Suppressor macrophage (primary cell): ENCODE measurements at regions not wholly inside any gene's neighbourhood (a gene's known extent, or its start where the extent isn't known, plus 50 kb on each side); places are given as distances from the start of the nearest gene placed in this dataset.

ENCODE experiments used
- DNase-seq, 4 experiments: peaks; one replicate each; pipeline ENCODE4 v3.0.0-alpha.2; 2020 to 2022

GRCh38 chr11:119982517-119983239, 155.2 kb downstream of the TRIM29 start:
- DNase-seq: no peak

GRCh38 chr11:119980431-119980830, 157.5 kb downstream of the TRIM29 start:
- no peak for DNase-seq

- no peak for DNase-seq
Measured at GRCh38 chr11:119979701-119980100, 158.2 kb downstream of the TRIM29 start.

- DNase-seq: no peak
Measured at GRCh38 chr11:119978696-119979095, 159.2 kb downstream of the TRIM29 start.

GRCh38 chr11:119977881-119978280, 160.0 kb downstream of the TRIM29 start:
- no peak for DNase-seq

- no peak for DNase-seq
Measured at GRCh38 chr11:119977561-119977860, 160.4 kb downstream of the TRIM29 start.

- DNase-seq: no peak
Measured at GRCh38 chr11:119976805-119977560, 160.9 kb downstream of the TRIM29 start.

- no peak for DNase-seq
Measured at GRCh38 chr11:119975561-119976152, 162.3 kb downstream of the TRIM29 start.

GRCh38 chr11:119974467-119974866, 163.4 kb downstream of the TRIM29 start:
- DNase-seq: no peak

GRCh38 chr11:119974051-119974450, 163.9 kb downstream of the TRIM29 start:
- no peak for DNase-seq

- DNase-seq: no peak
Measured at GRCh38 chr11:119972281-119972680, 165.6 kb downstream of the TRIM29 start.

- DNase-seq: no peak
Measured at GRCh38 chr11:119970555-119971304, 167.2 kb downstream of the TRIM29 start.

- DNase-seq: no peak
Measured at GRCh38 chr11:119964136-119965025, 173.5 kb downstream of the TRIM29 start.

GRCh38 chr11:119957951-119958350, 180.0 kb downstream of the TRIM29 start:
- no peak for DNase-seq

GRCh38 chr11:119952441-119952840, 185.5 kb downstream of the TRIM29 start:
- DNase-seq: no peak

- no peak for DNase-seq
Measured at GRCh38 chr11:119943298-119943655, 194.6 kb downstream of the TRIM29 start.

GRCh38 chr11:119942583-119943297, 195.2 kb downstream of the TRIM29 start:
- peak; percentile 28 to 67 (median 50) for DNase-seq

- no peak for DNase-seq
Measured at GRCh38 chr11:119941636-119942411, 196.1 kb downstream of the TRIM29 start.

GRCh38 chr11:119941171-119941570, 196.7 kb downstream of the TRIM29 start:
- DNase-seq: peak in 2 of 4 experiments; percentile 5 to 14

- DNase-seq: no peak
Measured at GRCh38 chr11:119940401-119940976, 197.4 kb downstream of the TRIM29 start.
